ENCODE measurements at regions not wholly inside any gene's neighbourhood (a gene's known extent, or its start where the extent isn't known, plus 50 kb on each side); places are given as distances from the start of the nearest gene placed in this dataset.

- no peak for DNase-seq
Observed at GRCh38 chr5:113804943-113805342, 291.4 kb downstream of the YTHDC2 start.

- no peak for DNase-seq
Observed at GRCh38 chr5:113806250-113806649, 292.8 kb downstream of the YTHDC2 start.

GRCh38 chr5:113806904-113807303, 293.4 kb downstream of the YTHDC2 start:
- no peak for DNase-seq

GRCh38 chr5:113807427-113807991, 294.0 kb downstream of the YTHDC2 start:
- DNase-seq: no peak

- no peak for DNase-seq
Observed at GRCh38 chr5:113808956-113809355, 295.5 kb downstream of the YTHDC2 start.

GRCh38 chr5:113809626-113810025, 296.1 kb downstream of the YTHDC2 start:
- DNase-seq: no peak

- DNase-seq: no peak
Observed at GRCh38 chr5:113813466-113813865, 300.0 kb downstream of the YTHDC2 start.

- no peak for DNase-seq
Observed at GRCh38 chr5:113817683-113818082, 304.2 kb downstream of the YTHDC2 start.

- DNase-seq: no peak
Observed at GRCh38 chr5:113823696-113824095, 310.2 kb downstream of the YTHDC2 start.

GRCh38 chr5:113824307-113824706, 310.8 kb downstream of the YTHDC2 start:
- no peak for DNase-seq

- no peak for DNase-seq
Observed at GRCh38 chr5:113825176-113825575, 311.7 kb downstream of the YTHDC2 start.

GRCh38 chr5:113846941-113847340, 333.4 kb downstream of the YTHDC2 start:
- DNase-seq: no peak

- no peak for DNase-seq
Observed at GRCh38 chr5:113864437-113864836, 350.9 kb downstream of the YTHDC2 start.

GRCh38 chr5:113866763-113867162, 353.3 kb downstream of the YTHDC2 start:
- DNase-seq: no peak

GRCh38 chr5:113869611-113870010, 356.1 kb downstream of the YTHDC2 start:
- no peak for DNase-seq

- DNase-seq: no peak
Observed at GRCh38 chr5:113871972-113872371, 358.5 kb downstream of the YTHDC2 start.

GRCh38 chr5:113875096-113875495, 361.6 kb downstream of the YTHDC2 start:
- no peak for DNase-seq

GRCh38 chr5:113891491-113891890, 378.0 kb downstream of the YTHDC2 start:
- DNase-seq: no peak

GRCh38 chr5:113896789-113897188, 383.3 kb downstream of the YTHDC2 start:
- DNase-seq: no peak

- DNase-seq: no peak
Observed at GRCh38 chr5:113897748-113898147, 384.3 kb downstream of the YTHDC2 start.

- no peak for DNase-seq
Observed at GRCh38 chr5:113900141-113900540, 386.6 kb downstream of the YTHDC2 start.

- DNase-seq: no peak
Observed at GRCh38 chr5:113900816-113901215, 387.3 kb downstream of the YTHDC2 start.

GRCh38 chr5:113901718-113902117, 388.2 kb downstream of the YTHDC2 start:
- no peak for DNase-seq

- no peak for DNase-seq
Observed at GRCh38 chr5:113902917-113903660, 389.6 kb downstream of the YTHDC2 start.

GRCh38 chr5:113909782-113910181, 396.3 kb downstream of the YTHDC2 start:
- no peak for DNase-seq
